Mesenchymal stem cell (in vitro differentiated cells and primary cell): ENCODE measurements at regions not wholly inside any gene's neighbourhood (a gene's known extent, or its start where the extent isn't known, plus 50 kb on each side); places are given as distances from the start of the nearest gene placed in this dataset.

Source experiments
- DNase-seq: peaks from one replicate; pipeline ENCODE4 v3.0.0-alpha.2; 2013
- H2AFZ ChIP-seq: one replicate; pipeline ENCODE4 v1.6.1; 2013; ENCODE audit warnings: low read depth, mild to moderate bottlenecking, control low read depth, inconsistent platforms, low read length, moderate library complexity
- H2AK5ac ChIP-seq: 2 replicates; pipeline ENCODE4 v1.6.1; 2013; ENCODE audit warnings: low read length, moderate library complexity, mild to moderate bottlenecking, inconsistent platforms; ENCODE audit not compliant: severe bottlenecking
- H2BK120ac ChIP-seq: one replicate; pipeline ENCODE4 v1.6.1; 2013; ENCODE audit warnings: low read depth, mild to moderate bottlenecking, inconsistent platforms, low read length, moderate library complexity
- H2BK12ac ChIP-seq, 2 experiments: one replicate each; pipeline ENCODE4 v1.6.1; 2013; ENCODE audit warnings: inconsistent platforms in 2 of 2, low read length in 2 of 2, mild to moderate bottlenecking in 2 of 2, moderate library complexity in 2 of 2, control low read depth in 1 of 2
- H2BK15ac ChIP-seq: one replicate; pipeline ENCODE4 v1.6.1; 2013; ENCODE audit warnings: mild to moderate bottlenecking, low read depth, inconsistent platforms; ENCODE audit not compliant: poor library complexity, severe bottlenecking
- H2BK5ac ChIP-seq: 2 replicates; pipeline ENCODE4 v1.6.1; 2013; ENCODE audit warnings: low read depth, mild to moderate bottlenecking, low read length, control low read depth, inconsistent platforms; ENCODE audit not compliant: poor library complexity, severe bottlenecking
- H3K14ac ChIP-seq, 2 experiments: one replicate each; pipeline ENCODE4 v1.6.1; 2013; ENCODE audit warnings: inconsistent platforms in 2 of 2, low read length in 2 of 2, control low read depth in 1 of 2, mild to moderate bottlenecking in 1 of 2, moderate library complexity in 1 of 2
- H3K18ac ChIP-seq, 2 experiments: one replicate each; pipeline ENCODE4 v1.6.1; 2013; ENCODE audit warnings: inconsistent platforms in 2 of 2, low read length in 2 of 2, control low read depth in 1 of 2, low read depth in 1 of 2, mild to moderate bottlenecking in 1 of 2
- H3K23ac ChIP-seq, 2 experiments: one replicate each; pipeline ENCODE4 v1.6.1; 2013; ENCODE audit warnings: inconsistent platforms in 2 of 2, low read length in 2 of 2, mild to moderate bottlenecking in 2 of 2, moderate library complexity in 2 of 2, control low read depth in 1 of 2
- H3K27ac ChIP-seq: 2 replicates; pipeline ENCODE4 v1.5.1; 2013; ENCODE audit warnings: mild to moderate bottlenecking, moderate library complexity, low read length, control low read depth, inconsistent platforms; ENCODE audit not compliant: poor library complexity, severe bottlenecking
- H3K27me3 ChIP-seq, 2 experiments: 2 replicates each; pipeline versions ENCODE4 v1.6.1 to v1.7.0; 2013; ENCODE audit warnings: low read length in 2 of 2, mild to moderate bottlenecking in 2 of 2, moderate library complexity in 2 of 2, control low read depth in 1 of 2, inconsistent platforms in 1 of 2; ENCODE audit not compliant: control insufficient read depth in 1 of 2, insufficient read depth in 1 of 2
- H3K36me3 ChIP-seq, 2 experiments: 2 replicates each; pipeline versions ENCODE4 v1.6.1 to v1.7.0; 2013; ENCODE audit warnings: low read length in 2 of 2, control low read depth in 1 of 2, inconsistent platforms in 1 of 2, low read depth in 1 of 2, mild to moderate bottlenecking in 1 of 2; ENCODE audit not compliant: insufficient read depth in 2 of 2, control insufficient read depth in 1 of 2
- H3K4ac ChIP-seq, 2 experiments: one replicate each; pipeline ENCODE4 v1.6.1; 2013; ENCODE audit warnings: inconsistent platforms in 2 of 2, low read length in 2 of 2, mild to moderate bottlenecking in 2 of 2, moderate library complexity in 2 of 2, control low read depth in 1 of 2, low read depth in 1 of 2
- H3K4me1 ChIP-seq: 2 replicates; pipeline ENCODE4 v1.6.1; 2013; ENCODE audit warnings: low read depth, low read length, control low read depth; ENCODE audit not compliant: control insufficient read depth, insufficient read depth
- H3K4me2 ChIP-seq: 2 replicates; pipeline ENCODE4 v1.6.1; 2013; ENCODE audit warnings: low read length, mild to moderate bottlenecking, inconsistent platforms; ENCODE audit not compliant: poor library complexity, severe bottlenecking
- H3K4me3 ChIP-seq, 2 experiments: 2 replicates each; pipeline versions ENCODE4 v1.5.1 to v1.7.0; 2013; ENCODE audit warnings: low read length in 2 of 2, mild to moderate bottlenecking in 2 of 2, control low read depth in 1 of 2, low read depth in 1 of 2; ENCODE audit not compliant: insufficient read depth in 1 of 2
- H3K79me1 ChIP-seq: replicated peaks from 2 replicates; pipeline ENCODE4 v1.6.1; 2013; ENCODE audit warnings: mild to moderate bottlenecking, control low read depth, low read length, inconsistent platforms; ENCODE audit not compliant: poor library complexity, severe bottlenecking
- H3K9ac ChIP-seq: 2 replicates; pipeline ENCODE4 v1.7.0; 2013; ENCODE audit warnings: mild to moderate bottlenecking, low read length, moderate library complexity
- H3K9me3 ChIP-seq: 2 replicates; pipeline ENCODE4 v1.7.0; 2013; ENCODE audit warnings: mild to moderate bottlenecking, low read length; ENCODE audit not compliant: control insufficient read depth
- H4K8ac ChIP-seq: one replicate; pipeline ENCODE4 v1.6.1; 2013; ENCODE audit warnings: inconsistent platforms, mild to moderate bottlenecking, low read length, moderate library complexity
- H4K91ac ChIP-seq: one replicate; pipeline ENCODE4 v1.6.1; 2013; ENCODE audit warnings: mild to moderate bottlenecking, low read length, inconsistent platforms
- WGBS: methylation state at CpG from one replicate; pipeline ENCODE4 v1.1.7; 2013; ENCODE audit warnings: mixed read lengths; 5-methylcytosine and 5-hydroxymethylcytosine counted together

DNA sequence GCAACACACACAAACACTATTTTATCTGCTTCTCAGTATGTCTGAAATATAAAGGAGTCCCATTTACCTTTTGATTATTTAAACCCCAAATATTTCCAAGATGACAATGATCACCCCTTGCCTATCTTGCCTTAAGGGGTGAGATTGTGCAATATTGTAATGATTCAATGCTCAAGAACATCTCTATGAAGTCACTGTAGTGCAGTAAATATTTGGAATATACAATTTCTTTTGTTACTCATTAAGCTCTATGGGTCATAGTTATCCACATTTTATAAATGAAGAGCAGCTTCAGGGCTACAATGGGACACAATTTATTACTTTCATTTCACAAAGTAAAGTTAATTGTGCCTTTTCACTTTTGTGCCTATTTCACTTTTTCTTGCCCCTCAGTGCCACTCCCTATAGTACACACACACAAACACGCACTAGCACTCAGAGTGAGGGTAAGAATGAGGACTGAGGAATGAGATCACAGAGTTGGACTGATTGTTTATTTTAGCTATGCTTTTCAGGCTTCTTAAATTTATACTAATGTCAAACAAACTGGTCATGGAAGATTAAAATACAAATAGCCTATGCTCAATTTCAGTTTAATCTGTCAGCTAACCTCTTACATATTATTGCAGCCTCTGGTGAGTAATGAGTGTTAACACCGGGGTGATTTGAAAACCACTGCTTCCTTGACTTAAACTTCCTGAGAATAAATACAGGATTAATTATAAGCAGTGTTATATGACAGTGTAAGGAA is 521.0 kb upstream of the B3GALT2 start:
- H3K14ac ChIP-seq, result no peak overlapping the region
- H2AFZ ChIP-seq, result no peak overlapping the region
- no peak overlapping the region for H3K9ac ChIP-seq
- H3K18ac ChIP-seq, result no peak overlapping the region
- no peaks in the 10 kb centered on the region for H3K9me3 ChIP-seq
- no peak overlapping the region for H2BK120ac ChIP-seq
- H3K23ac ChIP-seq, result no peak overlapping the region
- H3K4me1 ChIP-seq, result no peaks in the 10 kb centered on the region
- no peak overlapping the region for H3K27ac ChIP-seq
- H2BK12ac ChIP-seq, result no peak overlapping the region
- H3K4ac ChIP-seq, result no peak overlapping the region
- peak; percentile 75 for DNase-seq
- H2AK5ac ChIP-seq, result no peak overlapping the region
- no peaks in the 10 kb centered on the region for H3K36me3 ChIP-seq
- no CpG with 5 or more reads among the region's 2 CpGs for WGBS
- no peak overlapping the region for H3K4me3 ChIP-seq
- no peaks in the 10 kb centered on the region for H3K79me1 ChIP-seq
- H3K4me2 ChIP-seq, result no peak overlapping the region
- H4K91ac ChIP-seq, result no peak overlapping the region
- H4K8ac ChIP-seq, result no peak overlapping the region
- H2BK15ac ChIP-seq, result no peak overlapping the region
- no peak overlapping the region for H2BK5ac ChIP-seq
- H3K27me3 ChIP-seq, result no peaks in the 10 kb centered on the region

- no peak overlapping the region for H3K4me2 ChIP-seq
Measured at GRCh38 chr1:193706766-193707165, 520.4 kb upstream of the B3GALT2 start.

GRCh38 chr1:193705554-193705981 is 519.2 kb upstream of the B3GALT2 start:
- no peaks in the 10 kb centered on the region for H3K9me3 ChIP-seq
- no peak overlapping the region for H3K4me3 ChIP-seq
- H3K4me2 ChIP-seq, result no peak overlapping the region
- no peak overlapping the region for H2AFZ ChIP-seq
- H4K8ac ChIP-seq, result no peak overlapping the region
- no peaks in the 10 kb centered on the region for H3K36me3 ChIP-seq
- no peak overlapping the region for H3K4ac ChIP-seq
- H2AK5ac ChIP-seq, result peak overlapping the region; percentile 35
- no peak overlapping the region for H2BK15ac ChIP-seq
- H3K14ac ChIP-seq, result no peak overlapping the region
- H2BK120ac ChIP-seq, result no peak overlapping the region
- DNase-seq, result peak; percentile 38
- no peaks in the 10 kb centered on the region for H3K4me1 ChIP-seq
- H3K9ac ChIP-seq, result no peak overlapping the region
- H3K79me1 ChIP-seq, result no peaks in the 10 kb centered on the region
- H3K18ac ChIP-seq, result no peak overlapping the region
- no peak overlapping the region for H3K27ac ChIP-seq
- no peaks in the 10 kb centered on the region for H3K27me3 ChIP-seq
- H2BK12ac ChIP-seq, result peak overlapping the region in 1 of 2 experiments; percentile 54
- no peak overlapping the region for H2BK5ac ChIP-seq
- no peak overlapping the region for H4K91ac ChIP-seq
- no peak overlapping the region for H3K23ac ChIP-seq
- WGBS, result 74% methylated on average over 4 of the region's 5 CpGs

More at GRCh38 chr1:193706766-193707165, 520.4 kb upstream of the B3GALT2 start:
- Histone ChIP-seq H3K4me1 (no peaks in the 10 kb centered on the region), H3K27me3 (no peaks in the 10 kb centered on the region), H2AFZ (no peak overlapping the region), H3K9ac (no peak overlapping the region), H3K4ac (no peak overlapping the region), H3K79me1 (no peaks in the 10 kb centered on the region), H3K23ac (no peak overlapping the region), H3K9me3 (no peaks in the 10 kb centered on the region), H2AK5ac (no peak overlapping the region), H3K27ac (no peak overlapping the region), H2BK5ac (no peak overlapping the region), H2BK15ac (no peak overlapping the region), H3K36me3 (no peaks in the 10 kb centered on the region), H3K14ac (no peak overlapping the region), H2BK12ac (no peak overlapping the region), H2BK120ac (no peak overlapping the region), H3K4me3 (no peak overlapping the region), H4K8ac (no peak overlapping the region), H4K91ac (no peak overlapping the region), H3K18ac (no peak overlapping the region)
- no peak for DNase-seq

- Histone ChIP-seq H4K91ac (no peak overlapping the region), H3K4ac (no peak overlapping the region), H2BK12ac (no peak overlapping the region), H2AK5ac (no peak overlapping the region), H3K79me1 (no peaks in the 10 kb centered on the region), H3K9ac (no peak overlapping the region), H3K36me3 (no peaks in the 10 kb centered on the region), H2AFZ (no peak overlapping the region), H3K18ac (no peak overlapping the region), H3K27ac (no peak overlapping the region), H3K4me2 (no peak overlapping the region), H2BK120ac (no peak overlapping the region), H3K9me3 (no peaks in the 10 kb centered on the region), H2BK15ac (no peak overlapping the region), H3K4me1 (peaks cover 2% of the 10 kb centered on the region), H4K8ac (no peak overlapping the region), H3K14ac (no peak overlapping the region), H3K27me3 (no peaks in the 10 kb centered on the region), H3K4me3 (no peak overlapping the region), H2BK5ac (no peak overlapping the region), H3K23ac (no peak overlapping the region)
- 100% methylated on average over 1 of the region's 1 CpG for WGBS
- no peak for DNase-seq
Measured at GRCh38 chr1:193703655-193704054, 517.2 kb upstream of the B3GALT2 start.
